HG02610 (cell line): ENCODE measurements at regions not wholly inside any gene's neighbourhood (a gene's known extent, or its start where the extent isn't known, plus 50 kb on each side); places are given as distances from the start of the nearest gene placed in this dataset.
"Not testable (repeated sequence)": the region's sequence is repeated elsewhere in the genome, so short reads cannot be mapped to it uniquely, and the experiment has no call there.

Source experiments
- ATAC-seq: cut with Tn5 transposase; IDR thresholded peaks from one replicate; pipeline ENCODE4 v1.9.1; 2021; ENCODE audit warnings: mild to moderate bottlenecking, moderate library complexity; ENCODE audit not compliant: unreplicated experiment

DNA sequence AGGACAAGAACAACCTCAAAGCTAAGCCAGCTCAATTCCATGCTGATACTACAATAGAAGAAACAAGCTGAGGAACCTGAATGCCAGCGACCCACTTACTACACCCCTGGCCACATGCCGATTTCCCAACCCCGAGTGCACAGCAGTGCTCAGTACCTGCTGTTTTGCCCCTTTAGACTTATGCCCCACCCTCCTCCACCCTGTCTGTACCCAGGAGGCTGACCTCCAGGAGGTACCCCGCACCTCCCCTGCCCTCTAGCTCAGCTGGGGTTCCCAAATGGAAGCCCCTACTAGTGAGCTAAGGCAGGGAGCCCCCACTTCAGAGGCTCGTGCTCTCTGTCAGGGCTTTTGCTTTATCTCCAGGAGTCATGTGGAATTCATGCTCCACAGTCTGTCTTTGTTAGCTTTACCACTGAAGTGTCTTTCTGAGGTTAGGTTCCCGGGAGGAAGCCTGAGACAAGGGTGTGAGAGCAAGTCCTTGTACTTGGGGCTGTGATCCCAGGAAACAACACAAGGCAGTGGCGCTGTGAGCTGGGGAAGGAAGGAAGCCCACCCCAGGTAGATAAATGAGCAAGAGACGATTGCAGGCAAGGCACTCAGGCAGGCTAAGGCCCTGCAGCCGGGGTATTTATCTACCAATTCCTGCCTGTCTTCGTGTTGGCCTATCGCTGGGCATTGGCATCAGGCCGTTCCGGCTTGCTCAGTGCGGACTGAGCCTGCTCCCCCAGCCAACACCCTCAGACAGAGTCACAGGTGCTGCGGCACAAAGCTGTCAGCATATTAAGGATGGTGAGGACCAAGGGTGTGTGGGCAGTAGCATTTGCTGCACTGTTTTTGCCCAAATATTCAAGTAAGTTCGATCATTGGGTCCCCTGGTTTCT lies 220.5 kb downstream of the CYP26B1 start:
- no peak for ATAC-seq

DNA sequence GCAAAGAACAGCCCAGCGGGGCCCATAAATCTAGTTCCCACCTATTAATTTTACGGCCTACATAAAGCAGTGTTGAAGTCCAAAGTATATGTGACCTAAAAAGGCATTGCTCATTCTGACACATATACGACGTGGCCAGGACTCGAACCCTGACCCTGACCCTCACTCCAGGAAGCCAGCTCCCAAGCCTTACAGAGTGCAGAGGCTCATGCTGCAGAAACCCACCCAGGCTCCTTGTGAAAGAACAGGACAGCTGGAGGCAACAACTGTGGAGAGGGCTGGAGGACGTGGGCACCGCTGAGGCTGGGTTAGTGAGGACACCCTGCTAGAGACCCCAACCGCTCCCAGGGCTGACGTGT lies 221.6 kb downstream of the CYP26B1 start:
- ATAC-seq = no peak

DNA sequence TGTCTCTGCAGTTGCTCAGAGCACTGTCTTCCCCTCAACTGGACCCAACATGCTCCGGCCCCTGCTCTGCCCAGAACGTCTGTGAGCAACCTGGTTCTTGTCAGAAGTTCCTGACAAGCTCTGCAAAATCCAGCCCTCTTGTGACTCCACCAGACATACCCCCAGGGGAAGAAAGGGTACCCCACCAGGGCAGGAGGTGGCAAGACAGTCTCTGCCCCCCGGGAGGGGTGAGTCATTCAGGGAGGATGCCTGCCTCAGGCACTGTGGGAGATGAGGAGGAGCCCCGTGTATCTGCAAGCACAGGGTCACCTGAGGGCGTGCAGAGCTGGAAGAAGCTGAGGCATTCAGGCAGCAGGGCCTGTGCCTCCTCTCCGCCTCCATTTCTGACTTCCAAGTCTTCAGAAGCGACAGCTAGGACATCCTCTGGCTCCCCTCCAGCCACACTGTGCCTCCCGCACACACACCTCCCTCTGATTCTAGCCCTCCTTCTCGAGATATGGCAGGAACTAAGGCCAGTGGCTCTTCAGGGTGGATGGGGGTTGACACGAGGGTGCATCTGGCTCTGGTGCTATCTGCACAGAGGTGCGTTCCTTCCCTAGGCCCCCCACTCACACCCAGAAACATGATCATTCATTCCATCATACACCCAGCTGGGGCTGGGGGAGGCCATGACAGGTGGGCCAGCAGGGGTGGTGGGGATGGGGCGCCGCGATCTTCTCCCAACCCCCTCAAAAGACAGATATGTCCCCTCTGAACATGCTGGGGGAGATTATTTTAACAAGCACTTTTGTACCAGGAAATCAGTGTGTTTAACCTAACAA lies 222.2 kb downstream of the CYP26B1 start:
- no peak for ATAC-seq

DNA sequence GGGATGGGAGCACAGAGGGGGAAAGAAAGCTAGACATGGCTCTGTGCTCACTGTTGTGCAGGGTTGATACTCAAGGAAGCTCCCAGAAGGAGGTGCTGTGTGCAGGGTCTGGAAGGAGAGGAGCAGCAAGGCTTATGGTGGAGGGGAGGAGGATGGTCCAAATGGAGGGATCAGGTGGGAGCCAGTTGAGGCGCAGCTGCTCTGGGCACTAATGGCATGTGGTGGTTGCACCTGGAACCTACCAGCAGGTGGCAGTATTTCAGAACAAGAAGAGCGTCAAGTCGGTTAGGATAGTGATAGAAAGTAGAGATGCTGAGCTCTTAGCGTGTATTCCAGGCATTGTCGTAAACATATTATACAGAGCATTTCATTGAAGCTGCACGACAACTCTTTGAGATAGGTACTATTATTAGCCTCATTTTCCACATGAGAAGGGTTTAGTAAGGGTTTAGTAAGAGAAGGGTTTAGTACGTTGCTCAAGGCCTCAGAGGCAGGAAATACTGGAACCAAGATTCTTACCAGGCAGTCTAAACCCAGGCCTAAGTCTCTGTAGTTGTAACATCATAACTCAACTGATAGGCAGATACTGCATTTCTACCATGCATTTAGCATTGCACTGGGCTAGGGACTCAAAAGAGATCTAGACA lies 223.7 kb downstream of the CYP26B1 start:
- ATAC-seq = peak; percentile 79

DNA sequence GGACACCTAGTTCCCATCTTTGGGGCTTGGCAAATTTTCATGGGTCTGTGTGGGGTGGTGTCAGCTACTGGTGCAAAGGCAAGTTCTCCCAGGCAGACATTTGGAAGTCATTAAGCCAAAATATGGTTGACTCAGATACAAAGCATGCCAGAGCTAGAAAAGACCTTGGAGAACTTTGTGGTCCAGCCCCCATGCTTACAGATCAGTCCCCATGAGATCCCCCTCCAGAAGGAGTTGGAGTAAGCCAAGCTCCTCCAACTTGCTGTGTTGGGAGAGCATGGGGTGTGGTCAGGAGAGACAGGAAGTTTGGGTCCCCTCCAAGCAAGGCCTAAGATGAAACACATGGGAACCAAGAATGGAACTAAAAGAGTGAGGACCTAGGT lies 224.5 kb downstream of the CYP26B1 start:
- ATAC-seq = no peak

DNA sequence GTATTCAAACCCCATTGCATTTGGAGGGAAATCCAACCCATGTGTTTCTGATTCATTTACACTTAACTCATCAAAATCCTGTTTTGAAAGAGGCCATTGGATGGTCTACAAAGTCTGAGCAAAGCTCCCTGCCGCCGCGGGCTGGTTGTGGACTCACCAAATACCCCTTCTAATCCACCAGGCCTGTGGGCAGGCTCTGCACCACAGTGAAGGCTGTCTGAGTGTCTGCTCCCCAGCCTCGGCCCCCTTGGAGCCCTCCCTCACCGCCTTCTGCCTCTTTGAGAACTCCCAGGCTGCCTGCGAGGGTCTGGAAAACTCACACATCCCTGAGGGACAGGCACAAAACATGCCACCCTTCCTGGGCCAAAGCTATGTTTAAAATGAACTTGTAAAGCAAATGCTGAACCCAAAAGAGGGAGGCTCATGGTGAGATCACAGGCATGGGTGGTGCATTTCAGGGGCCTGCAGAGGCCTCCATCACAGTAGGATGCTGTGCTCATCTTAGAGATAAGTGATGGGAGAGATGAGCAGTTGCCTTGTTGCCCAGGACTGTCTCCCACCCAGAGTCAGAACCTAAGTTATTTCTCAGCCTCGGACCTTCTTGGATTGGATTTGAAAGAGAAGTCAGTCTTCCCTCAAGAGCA lies 225.0 kb downstream of the CYP26B1 start:
- no peak for ATAC-seq

DNA sequence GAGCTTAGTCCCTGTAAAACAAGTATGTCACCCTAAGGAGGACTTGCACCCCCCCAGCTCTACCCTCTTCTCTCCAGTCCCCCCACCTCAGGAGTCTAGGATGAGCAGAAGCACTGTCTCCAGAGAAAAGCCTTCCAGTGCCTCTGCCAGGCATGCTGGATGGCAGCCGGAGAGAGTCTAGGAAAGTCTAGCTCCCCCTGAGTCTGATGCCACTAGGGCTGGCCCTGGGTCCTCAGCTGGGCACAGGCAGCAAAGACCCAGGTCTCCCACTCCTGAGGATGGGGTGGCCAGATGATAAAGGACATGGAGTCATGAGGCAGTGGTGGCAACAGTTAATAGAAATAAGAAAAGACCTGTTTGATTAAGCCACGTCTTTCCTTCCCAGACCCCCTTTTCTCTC lies 225.6 kb downstream of the CYP26B1 start:
- no peak for ATAC-seq

DNA sequence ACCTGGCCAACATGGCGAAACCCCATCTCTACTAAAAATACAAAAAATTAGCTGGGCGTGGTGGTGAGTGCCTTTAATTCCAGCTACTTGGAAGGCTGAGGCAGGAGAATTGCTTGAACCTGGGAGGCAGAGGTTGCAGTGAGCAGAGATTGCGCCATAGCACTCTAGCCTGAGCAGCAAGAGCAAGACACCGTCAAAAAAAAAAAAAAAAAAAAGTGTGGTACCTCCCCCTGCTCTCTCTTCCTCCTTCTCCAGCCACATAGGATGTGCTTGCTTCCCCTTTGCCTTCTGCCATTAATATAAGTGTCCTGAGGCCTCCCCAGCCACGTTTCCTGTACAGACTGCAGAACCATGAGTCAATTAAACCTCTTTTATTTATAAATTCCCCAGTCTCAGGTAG lies 226.8 kb downstream of the CYP26B1 start:
- ATAC-seq = not testable (repeated sequence)

DNA sequence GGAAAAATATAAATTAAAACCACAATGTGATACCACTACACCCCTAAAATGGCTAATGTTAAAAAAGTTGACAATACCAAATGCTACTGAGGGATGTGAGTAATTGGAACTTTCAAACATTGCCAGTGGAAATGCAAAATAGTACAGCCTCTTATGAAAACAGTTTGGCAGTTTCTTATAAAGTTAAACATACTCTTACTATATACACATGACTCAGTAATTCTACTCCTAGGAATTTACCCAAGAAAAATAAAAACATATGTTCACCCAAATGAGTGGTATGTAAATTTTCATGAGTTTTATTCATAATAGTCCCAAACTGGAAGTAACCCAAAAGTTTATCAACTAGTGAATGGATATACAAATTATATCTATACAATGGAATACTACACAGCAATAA lies 228.0 kb downstream of the CYP26B1 start:
- no peak for ATAC-seq

DNA sequence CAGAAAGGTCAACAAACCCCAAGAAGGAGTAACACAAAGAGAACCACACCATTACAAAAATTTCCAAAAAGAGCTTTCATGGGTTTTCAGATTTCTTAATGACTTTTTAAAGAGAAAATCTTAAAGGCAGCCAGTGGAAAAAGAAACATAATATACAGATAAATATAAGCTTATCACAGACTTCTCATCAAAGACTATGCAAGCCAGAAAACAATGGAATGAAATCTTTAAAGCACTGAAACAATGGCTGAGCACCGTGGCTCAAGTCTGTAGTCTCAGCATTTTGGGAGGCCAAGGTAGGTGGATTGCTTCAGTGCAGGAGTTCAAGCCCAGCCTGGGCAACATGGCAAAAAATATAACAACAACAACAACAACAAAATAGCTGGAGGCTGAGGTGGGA lies 237.4 kb downstream of the CYP26B1 start:
- ATAC-seq = no peak

DNA sequence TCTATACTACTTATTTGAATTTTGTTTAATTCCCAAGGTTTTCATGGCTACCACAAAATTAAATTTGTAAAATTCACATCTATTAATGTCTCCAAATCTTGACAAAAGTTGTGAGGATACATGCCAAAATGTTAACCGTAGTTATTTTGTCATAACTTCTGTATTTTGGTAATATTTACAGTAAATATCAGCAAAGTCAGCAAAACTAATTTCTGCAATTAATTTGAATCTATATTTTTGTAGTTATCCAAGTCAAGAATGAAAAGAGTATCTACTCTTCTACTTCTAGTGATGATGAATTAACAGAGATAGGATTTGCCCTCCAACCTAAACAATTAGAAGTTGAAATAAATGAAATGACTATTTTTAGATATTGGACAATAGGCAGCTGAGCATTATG lies 238.9 kb downstream of the CYP26B1 start:
- ATAC-seq = no peak

DNA sequence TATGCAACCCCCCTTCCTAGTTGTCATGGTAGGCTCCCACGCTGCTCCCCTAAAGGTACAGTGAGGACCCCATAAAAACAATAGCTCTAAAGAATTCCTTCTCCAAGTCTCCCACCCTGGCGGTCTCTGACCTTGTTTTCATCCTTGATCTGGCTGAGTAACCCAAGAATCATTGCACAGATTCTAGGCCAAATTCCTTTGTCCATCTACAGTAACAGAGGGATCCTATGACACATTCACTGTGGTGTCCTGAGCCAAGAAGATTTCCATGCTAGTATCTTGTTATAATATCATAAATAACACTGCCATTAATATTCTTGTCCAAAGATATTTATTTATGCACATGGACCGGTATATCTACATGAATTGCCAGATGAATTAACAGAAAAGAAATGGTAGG lies 240.2 kb downstream of the CYP26B1 start:
- ATAC-seq = no peak

DNA sequence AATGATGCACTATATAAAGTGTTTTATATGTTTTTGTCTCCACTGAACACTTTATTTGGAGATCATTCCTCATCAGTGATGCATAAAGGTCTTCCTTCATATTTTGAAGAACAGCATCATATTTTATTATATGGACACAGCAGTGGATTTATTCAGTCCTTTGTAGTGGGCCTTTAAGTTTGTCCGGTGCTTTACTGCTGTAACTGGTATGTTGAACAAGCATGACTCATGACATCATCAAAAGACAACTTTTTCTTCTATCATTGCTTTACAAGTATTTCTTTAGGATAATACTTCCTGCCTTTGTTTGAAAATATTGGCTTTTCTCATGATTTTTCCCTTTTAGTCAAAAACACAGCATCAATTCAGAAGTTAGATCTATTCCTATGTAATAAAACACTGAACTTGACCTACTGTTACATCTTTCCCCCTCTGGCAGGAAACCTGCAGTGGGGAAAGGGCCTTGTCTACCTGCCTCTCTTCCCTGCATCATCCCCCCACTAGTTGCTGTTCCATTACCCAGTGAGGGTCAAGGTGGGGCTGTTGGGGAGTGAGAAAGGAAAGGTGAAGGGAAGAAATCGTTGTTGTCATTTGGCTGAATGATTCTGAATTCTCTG lies 241.2 kb downstream of the CYP26B1 start:
- ATAC-seq = no peak

DNA sequence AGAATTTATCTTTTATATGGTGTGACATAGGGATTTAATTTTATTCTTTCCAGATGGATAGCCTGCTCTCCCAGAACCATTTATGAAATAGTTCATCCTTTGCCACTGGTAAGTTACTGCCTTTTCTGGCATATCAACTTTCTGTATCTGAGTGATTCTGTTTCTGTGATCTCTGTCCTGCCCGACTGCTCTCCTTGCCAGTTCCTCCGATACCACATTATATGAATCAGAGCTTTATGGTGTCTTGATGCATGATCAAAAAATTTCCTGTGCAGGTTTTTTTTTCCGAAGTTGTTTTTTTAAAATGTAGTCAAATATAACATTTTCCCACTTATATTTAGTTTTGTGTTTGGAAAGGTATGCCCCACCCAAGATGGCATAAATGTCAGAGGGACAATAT lies 242.5 kb downstream of the CYP26B1 start:
- no peak for ATAC-seq

DNA sequence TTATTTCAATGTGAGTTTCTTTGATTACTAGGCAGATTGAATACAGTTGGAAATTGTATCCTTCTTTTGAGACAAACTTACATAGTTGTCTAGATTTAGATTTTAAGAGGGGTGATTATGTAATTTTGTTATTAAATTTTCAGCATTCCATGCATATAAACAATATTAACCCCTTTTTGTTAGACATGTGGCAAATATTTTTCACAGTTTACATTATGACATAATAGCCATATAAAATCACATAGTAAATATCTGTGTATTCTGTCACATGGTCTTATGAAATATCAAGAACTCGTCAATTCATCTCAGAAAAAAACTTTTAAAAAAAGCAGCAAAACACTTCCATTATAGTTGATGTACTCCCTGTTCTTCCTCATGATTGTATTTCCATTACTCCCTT lies 243.8 kb downstream of the CYP26B1 start:
- no peak for ATAC-seq

DNA sequence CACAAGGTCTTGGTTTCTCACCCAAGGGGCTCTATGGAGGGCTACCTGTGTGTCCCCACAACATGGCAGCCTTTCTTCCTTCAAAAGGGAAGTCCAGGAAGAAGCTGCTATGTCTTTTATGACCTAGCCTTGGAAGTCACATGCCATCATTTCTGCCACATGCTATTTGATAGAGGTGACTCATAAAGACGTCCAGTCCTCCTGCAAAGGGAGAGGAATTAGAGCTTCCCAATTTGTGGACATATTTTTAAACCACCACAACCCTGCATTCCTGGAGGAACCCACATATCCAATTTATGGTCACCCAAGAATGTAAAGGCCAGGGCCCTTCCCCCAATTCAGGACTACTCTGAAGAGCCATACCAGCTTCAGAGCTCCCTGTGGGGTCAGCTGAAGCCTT lies 246.2 kb downstream of the CYP26B1 start:
- no peak for ATAC-seq

DNA sequence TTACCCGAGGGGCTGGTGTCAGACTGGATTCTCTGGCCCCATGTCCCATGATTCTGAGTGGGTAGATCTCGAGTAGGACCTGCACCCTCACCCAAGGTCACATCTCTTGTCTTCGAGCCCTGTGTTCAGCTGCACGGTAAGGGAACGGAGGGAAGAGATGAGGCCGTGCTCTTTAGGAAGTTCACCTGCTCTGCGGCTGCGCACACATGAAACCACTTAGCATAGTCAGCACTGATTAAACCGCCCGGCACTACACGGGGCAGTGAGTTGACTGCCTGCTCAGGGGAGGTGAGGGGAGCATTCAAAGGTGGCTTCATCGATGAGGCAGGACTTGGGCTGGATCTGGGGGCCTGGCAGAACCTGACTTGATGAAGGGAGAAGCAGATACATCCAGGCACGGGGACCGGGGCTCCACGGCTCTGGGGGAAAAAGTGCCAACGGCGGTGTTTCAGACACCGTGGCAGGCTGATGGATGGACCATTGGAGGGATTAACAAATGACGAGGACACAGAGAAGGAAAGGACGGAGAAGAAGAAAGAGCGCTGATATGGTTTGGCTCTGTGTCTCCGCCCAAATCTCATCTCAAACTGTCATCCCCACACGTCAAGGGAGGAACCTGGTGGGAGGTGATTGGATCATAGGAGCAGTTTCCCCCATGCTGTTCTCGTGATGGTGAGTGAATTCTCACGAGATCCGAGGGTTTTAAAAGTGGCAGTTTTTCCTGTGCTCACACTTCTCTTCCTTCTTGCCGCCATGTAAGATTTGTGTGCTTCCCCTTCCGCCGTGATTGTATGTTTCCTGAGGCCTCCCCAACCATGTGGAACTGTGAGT lies 248.6 kb downstream of the CYP26B1 start:
- ATAC-seq = no peak

DNA sequence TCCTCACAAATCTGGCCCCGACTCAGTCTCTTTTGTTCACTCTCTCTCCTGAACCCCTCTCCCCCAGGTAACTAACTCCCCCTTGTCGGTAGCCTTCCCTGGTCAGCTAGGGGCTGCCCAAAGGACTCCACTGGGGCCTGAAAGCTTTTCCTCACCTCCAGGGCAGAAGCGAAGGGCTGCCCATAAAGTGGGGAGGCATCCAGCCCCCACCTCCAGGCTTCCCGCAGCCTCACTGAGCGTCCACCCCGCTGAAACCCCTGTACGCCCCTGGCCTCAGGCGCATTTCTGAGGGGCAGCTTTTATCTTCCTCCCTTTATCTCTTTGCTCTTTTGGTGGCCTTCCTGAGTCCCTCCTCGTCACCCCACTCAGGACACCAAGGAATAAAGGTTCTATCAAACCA lies 249.3 kb downstream of the CYP26B1 start:
- no peak for ATAC-seq

DNA sequence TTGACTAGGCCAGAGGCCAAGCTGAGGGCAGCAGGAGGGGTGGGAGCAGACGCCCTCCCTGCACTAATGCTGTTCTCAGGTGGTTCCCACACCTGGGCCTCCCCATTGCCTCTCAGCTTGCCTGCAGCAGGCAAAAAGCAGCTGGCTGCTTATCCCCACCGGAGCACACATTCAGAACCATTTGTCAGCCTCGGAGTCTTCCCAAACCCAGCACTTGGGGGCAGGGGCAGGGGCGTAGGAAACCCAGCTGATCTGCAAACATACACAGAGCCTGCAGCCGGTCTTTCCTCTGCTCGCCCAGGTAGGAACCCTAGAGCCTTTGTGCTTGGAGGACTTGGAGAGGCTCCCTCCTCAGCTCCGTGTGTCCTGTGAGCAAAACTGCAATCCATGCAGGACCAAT lies 249.8 kb downstream of the CYP26B1 start:
- ATAC-seq = no peak

DNA sequence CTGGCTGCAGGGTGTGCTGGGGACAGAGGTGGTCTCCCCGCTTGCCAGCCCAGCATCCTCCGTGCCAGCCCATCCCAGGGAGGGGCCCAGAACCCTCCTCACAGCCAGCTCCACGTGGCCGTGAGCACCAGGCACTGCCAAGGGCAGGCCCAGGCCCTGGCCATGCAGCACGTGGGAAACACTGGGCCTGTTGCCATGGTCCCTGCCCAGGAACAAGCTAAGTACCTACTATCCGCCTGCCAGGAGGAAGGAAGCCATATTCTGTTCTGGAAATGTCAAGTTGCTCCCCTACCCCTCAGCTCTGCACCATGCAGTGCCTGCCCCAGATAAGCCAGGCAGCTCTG lies 250.6 kb downstream of the CYP26B1 start:
- ATAC-seq = no peak
